ENCODE measurements at regions not wholly inside any gene's neighbourhood (a gene's known extent, or its start where the extent isn't known, plus 50 kb on each side); places are given as distances from the start of the nearest gene placed in this dataset.

DNA sequence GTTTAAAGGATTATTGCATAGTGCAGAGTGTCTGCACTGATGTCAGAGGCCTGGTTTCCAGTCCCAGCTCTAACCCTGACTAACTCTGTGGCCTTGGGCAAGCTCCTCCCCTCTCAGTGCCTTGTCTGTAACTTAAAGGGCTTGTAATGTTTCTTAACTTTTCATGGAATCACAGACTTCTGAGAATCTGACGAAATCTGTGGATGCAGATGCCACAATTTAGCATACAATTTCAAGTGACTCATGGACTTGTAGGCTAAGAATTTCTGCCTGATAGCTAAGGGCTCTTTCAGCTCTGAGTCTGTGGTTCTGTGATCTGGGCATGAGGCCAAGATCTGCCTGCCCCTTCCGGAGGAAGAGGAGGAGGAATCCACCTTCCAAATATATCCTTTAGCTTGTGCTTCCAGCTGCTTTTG is 236.9 kb downstream of the AR start:
- DNase-seq (ENCODE audit: low read depth in 3 of 3): peak in 1 of 3 experiments; percentile 0

DNA sequence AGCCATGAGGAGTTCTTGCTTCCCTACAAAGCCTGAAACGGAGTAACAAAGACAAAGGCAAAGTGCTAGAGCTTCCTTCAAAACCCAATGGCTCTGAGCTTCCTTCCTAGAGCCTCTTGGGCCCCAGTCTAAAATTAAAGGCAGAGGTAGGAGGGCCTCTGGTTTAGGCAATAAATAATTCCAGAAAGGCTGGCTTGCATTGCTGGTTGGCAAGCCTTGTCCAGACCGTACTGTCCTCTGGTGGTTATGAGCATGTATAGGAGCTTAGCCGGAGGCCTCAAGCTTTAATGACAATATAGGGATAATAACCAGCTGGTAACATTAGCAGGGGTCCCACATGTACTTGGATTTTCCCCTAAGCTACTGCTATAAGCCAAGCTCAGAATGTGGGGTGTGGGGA is 237.3 kb downstream of the AR start:
- DNase-seq (ENCODE audit: low read depth in 3 of 3): no peak

DNA sequence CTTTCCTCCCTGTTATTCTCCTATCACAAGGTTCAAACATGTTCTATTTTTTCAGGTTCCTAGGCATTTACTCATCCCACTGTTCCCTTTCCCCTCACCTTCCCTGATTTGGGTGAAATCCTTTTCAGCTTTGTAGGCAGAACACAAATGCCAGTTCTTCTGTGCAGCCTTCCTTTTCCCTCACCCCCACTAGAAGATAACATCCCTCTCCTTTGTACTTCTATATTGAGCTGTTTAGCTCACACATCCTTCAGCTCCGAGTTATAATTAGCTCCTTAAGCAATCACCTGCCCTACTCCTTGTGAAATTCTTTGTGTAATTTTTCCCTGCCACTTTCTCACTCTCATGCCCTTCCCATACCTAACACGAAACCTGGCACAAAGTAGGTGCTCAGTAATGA is 240.9 kb downstream of the AR start:
- no peak for DNase-seq (ENCODE audit: low read depth in 3 of 3)

DNA sequence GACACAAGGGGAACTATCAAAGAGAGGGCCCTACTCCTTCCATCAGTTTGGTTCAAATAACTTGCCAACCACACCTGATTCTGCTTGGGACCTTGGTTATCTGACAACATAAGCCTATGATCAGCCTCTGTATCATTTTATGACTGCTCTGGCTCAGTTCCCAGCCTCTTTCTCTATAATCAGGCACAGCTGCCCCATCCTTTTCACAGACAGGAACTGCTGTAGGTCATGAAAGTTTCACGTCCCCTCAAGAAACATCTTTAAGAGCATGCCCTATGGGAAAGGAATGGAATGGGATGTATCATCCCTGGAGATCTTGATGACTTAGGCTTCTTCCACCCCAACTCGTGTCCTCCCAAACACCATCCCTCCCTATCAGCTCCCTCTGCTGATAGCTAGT is 243.4 kb downstream of the AR start:
- DNase-seq (ENCODE audit: low read depth in 3 of 3): no peak

DNA sequence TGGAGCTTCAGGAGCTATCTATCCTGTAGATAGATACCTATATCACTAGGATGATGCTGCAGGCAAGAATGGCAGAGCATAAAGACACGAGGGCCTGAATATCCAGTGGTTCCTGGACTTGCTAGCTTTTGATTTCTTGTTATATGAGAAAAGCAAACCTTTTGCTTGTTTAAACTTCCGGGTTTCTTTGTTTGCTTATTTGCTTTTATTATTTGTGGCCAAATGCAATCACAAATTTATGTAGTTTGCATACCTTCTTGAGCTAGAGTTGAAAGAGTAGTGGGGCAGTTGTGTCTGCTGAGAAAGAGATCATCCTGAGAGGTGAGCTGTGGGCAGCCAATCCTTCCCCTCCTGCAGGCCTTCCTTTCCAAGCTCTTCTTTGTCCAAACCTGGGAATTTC is 245.7 kb downstream of the AR start:
- DNase-seq (ENCODE audit: low read depth in 3 of 3): no peak
